ENCODE measurements at regions not wholly inside any gene's neighbourhood (a gene's known extent, or its start where the extent isn't known, plus 50 kb on each side); places are given as distances from the start of the nearest gene placed in this dataset.

DNA sequence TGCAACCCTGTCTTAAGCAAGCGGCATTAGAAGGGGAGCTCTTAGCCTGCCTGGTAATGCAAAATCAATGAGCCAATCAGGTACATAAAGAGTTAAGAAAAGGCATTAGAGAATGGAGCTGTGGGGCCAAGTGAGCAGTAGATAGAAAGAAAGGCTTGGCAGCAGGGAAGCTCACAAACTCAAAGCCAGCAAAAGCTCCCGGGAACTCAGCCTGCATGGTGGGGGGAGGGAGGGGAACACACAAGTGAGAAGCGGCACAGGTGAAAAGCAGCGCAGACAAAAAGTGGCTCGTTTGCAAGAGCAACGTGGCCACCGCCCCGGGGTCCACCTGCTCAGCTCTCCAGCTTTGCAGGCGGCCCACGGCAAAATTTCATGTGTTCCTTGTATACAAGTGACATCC is 818.5 kb downstream of the FAM133A start:
- Histone ChIP-seq H3K27ac (ENCODE audit: low read depth in 1 of 2, low read length in 2 of 2) (no peak overlapping the region), H3K9me3 (ENCODE audit: control insufficient read depth in 4 of 4, low read length in 3 of 4) (peaks cover 0 to 4% (median under 1%) of the 10 kb centered on the region in 4 donors), H3K27me3 (ENCODE audit: control insufficient read depth in 4 of 4, insufficient read depth in 4 of 4, low read length in 3 of 4) (peaks cover 0 to 4% (median 0%) of the 10 kb centered on the region in 4 donors), H3K4me1 (ENCODE audit: control insufficient read depth in 4 of 4, insufficient read depth in 4 of 4, low read length in 3 of 4) (no peaks in the 10 kb centered on the region), H3K9ac (ENCODE audit: low read depth in 1 of 2, low read length in 2 of 2) (no peak overlapping the region), H3K4me3 (ENCODE audit: low read depth in 1 of 3, low read length in 3 of 3) (no peak overlapping the region), H3K36me3 (ENCODE audit: control insufficient read depth in 4 of 4, insufficient read depth in 3 of 4, low read depth in 1 of 4, low read length in 3 of 4) (no peaks in the 10 kb centered on the region)
- DNase-seq (ENCODE audit: low spot score): no peak
- TF ChIP-seq, protein P1, sequence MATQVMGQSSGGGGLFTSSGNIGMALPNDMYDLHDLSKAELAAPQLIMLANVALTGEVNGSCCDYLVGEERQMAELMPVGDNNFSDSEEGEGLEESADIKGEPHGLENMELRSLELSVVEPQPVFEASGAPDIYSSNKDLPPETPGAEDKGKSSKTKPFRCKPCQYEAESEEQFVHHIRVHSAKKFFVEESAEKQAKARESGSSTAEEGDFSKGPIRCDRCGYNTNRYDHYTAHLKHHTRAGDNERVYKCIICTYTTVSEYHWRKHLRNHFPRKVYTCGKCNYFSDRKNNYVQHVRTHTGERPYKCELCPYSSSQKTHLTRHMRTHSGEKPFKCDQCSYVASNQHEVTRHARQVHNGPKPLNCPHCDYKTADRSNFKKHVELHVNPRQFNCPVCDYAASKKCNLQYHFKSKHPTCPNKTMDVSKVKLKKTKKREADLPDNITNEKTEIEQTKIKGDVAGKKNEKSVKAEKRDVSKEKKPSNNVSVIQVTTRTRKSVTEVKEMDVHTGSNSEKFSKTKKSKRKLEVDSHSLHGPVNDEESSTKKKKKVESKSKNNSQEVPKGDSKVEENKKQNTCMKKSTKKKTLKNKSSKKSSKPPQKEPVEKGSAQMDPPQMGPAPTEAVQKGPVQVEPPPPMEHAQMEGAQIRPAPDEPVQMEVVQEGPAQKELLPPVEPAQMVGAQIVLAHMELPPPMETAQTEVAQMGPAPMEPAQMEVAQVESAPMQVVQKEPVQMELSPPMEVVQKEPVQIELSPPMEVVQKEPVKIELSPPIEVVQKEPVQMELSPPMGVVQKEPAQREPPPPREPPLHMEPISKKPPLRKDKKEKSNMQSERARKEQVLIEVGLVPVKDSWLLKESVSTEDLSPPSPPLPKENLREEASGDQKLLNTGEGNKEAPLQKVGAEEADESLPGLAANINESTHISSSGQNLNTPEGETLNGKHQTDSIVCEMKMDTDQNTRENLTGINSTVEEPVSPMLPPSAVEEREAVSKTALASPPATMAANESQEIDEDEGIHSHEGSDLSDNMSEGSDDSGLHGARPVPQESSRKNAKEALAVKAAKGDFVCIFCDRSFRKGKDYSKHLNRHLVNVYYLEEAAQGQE (IDR thresholded peaks at IDR 0.05): no peak
- no peak for TF ChIP-seq RXRA (IDR thresholded peaks at IDR 0.05)
- no peak for TF ChIP-seq TAF1 (conservative IDR thresholded peaks at IDR 0.05)
- no peak for TF ChIP-seq FOXA1 (IDR thresholded peaks at IDR 0.05)
- TF ChIP-seq, protein P2, sequence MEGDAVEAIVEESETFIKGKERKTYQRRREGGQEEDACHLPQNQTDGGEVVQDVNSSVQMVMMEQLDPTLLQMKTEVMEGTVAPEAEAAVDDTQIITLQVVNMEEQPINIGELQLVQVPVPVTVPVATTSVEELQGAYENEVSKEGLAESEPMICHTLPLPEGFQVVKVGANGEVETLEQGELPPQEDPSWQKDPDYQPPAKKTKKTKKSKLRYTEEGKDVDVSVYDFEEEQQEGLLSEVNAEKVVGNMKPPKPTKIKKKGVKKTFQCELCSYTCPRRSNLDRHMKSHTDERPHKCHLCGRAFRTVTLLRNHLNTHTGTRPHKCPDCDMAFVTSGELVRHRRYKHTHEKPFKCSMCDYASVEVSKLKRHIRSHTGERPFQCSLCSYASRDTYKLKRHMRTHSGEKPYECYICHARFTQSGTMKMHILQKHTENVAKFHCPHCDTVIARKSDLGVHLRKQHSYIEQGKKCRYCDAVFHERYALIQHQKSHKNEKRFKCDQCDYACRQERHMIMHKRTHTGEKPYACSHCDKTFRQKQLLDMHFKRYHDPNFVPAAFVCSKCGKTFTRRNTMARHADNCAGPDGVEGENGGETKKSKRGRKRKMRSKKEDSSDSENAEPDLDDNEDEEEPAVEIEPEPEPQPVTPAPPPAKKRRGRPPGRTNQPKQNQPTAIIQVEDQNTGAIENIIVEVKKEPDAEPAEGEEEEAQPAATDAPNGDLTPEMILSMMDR (IDR thresholded peaks at IDR 0.05; ENCODE audit: low read depth, low read length, missing input control): no peak
- no peak for TF ChIP-seq RAD21 (IDR thresholded peaks at IDR 0.05)
- WGBS: 27% methylated on average over 10 of the region's 10 CpGs

DNA sequence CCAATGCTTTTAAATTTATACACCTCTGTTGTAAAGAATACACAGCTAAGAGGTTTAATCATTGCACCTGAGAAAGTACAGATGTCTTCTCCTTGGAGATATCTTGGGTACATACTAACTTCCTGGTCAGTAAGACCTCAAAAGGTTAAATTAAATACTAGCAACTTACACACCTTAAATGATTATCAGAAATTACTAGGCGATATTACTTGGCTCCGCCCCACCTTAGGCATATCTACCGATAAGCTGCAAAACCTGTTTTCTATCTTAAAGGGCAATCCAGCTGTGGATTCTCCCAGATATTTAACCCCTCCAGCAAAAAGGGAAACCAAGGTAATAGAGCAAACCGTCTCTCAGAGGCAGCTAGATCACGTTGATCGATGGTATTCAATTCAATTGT is 819.4 kb downstream of the FAM133A start:
- H3K27me3 ChIP-seq (ENCODE audit: control insufficient read depth in 4 of 4, insufficient read depth in 4 of 4, low read length in 3 of 4): peaks cover 0 to 4% (median 0%) of the 10 kb centered on the region in 4 donors
- WGBS: 55% methylated on average over 6 of the region's 6 CpGs
- H3K4me3 ChIP-seq (ENCODE audit: low read depth in 1 of 3, low read length in 3 of 3): no peak overlapping the region
- no peaks in the 10 kb centered on the region for H3K4me1 ChIP-seq (ENCODE audit: control insufficient read depth in 4 of 4, insufficient read depth in 4 of 4, low read length in 3 of 4)
- H3K9ac ChIP-seq (ENCODE audit: low read depth in 1 of 2, low read length in 2 of 2): no peak overlapping the region
- H3K9me3 ChIP-seq (ENCODE audit: control insufficient read depth in 4 of 4, low read length in 3 of 4): peaks cover 0 to 4% (median under 1%) of the 10 kb centered on the region in 4 donors
- H3K27ac ChIP-seq (ENCODE audit: low read depth in 1 of 2, low read length in 2 of 2): no peak overlapping the region
- no peaks in the 10 kb centered on the region for H3K36me3 ChIP-seq (ENCODE audit: control insufficient read depth in 4 of 4, insufficient read depth in 3 of 4, low read depth in 1 of 4, low read length in 3 of 4)
- no peak for TF ChIP-seq GABPA (IDR thresholded peaks at IDR 0.05 in 1 of 2, conservative IDR thresholded peaks at IDR 0.05 in 1 of 2)
- TF ChIP-seq JUND (IDR thresholded peaks at IDR 0.05): no peak
- TF ChIP-seq, protein P1 (IDR thresholded peaks at IDR 0.05): no peak
- TF ChIP-seq TAF1 (conservative IDR thresholded peaks at IDR 0.05): no peak
- no peak for TF ChIP-seq RAD21 (IDR thresholded peaks at IDR 0.05)
- no peak for TF ChIP-seq FOXA1 (IDR thresholded peaks at IDR 0.05)
- TF ChIP-seq HNF4A (conservative IDR thresholded peaks at IDR 0.05): no peak
- no peak for TF ChIP-seq YY1 (IDR thresholded peaks at IDR 0.05)
- TF ChIP-seq SP1 (IDR thresholded peaks at IDR 0.05): no peak
- TF ChIP-seq, protein P3, sequence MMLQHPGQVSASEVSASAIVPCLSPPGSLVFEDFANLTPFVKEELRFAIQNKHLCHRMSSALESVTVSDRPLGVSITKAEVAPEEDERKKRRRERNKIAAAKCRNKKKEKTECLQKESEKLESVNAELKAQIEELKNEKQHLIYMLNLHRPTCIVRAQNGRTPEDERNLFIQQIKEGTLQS (IDR thresholded peaks at IDR 0.05): no peak
- no peak for TF ChIP-seq RXRA (IDR thresholded peaks at IDR 0.05)
- TF ChIP-seq HNF4G (IDR thresholded peaks at IDR 0.05): no peak
- no peak for DNase-seq (ENCODE audit: low spot score)
